ENCODE measurements at regions not wholly inside any gene's neighbourhood (a gene's known extent, or its start where the extent isn't known, plus 50 kb on each side); places are given as distances from the start of the nearest gene placed in this dataset.

- ATAC-seq (ENCODE audit: low FRiP score) = no peak
- no peak for TF ChIP-seq CTCF (IDR thresholded peaks at IDR 0.05)
- DNase-seq (ENCODE audit: low spot score) = no peak
Measured at GRCh38 chr13:63972328-63972727, 2556.7 kb upstream of the PCDH20 start.

GRCh38 chr13:63954683-63955082, 2539.0 kb upstream of the PCDH20 start:
- ATAC-seq (ENCODE audit: low FRiP score) = no peak
- no peak for TF ChIP-seq CTCF (IDR thresholded peaks at IDR 0.05)
- no peak for DNase-seq (ENCODE audit: low spot score)

GRCh38 chr13:63948045-63948444, 2532.4 kb upstream of the PCDH20 start:
- ATAC-seq (ENCODE audit: low FRiP score) (no peak), DNase-seq (ENCODE audit: low spot score) (no peak)
- TF ChIP-seq CTCF (IDR thresholded peaks at IDR 0.05) = no peak

- DNase-seq (ENCODE audit: low spot score) (no peak), ATAC-seq (ENCODE audit: low FRiP score) (no peak)
- no peak for TF ChIP-seq CTCF (IDR thresholded peaks at IDR 0.05)
Measured at GRCh38 chr13:63944911-63945310, 2529.3 kb upstream of the PCDH20 start.

- ATAC-seq (ENCODE audit: low FRiP score) (no peak), DNase-seq (ENCODE audit: low spot score) (no peak)
- no peak for TF ChIP-seq CTCF (IDR thresholded peaks at IDR 0.05)
Measured at GRCh38 chr13:63942372-63942771, 2526.7 kb upstream of the PCDH20 start.

- ATAC-seq (ENCODE audit: low FRiP score) (no peak), DNase-seq (ENCODE audit: low spot score) (no peak)
- no peak for TF ChIP-seq CTCF (IDR thresholded peaks at IDR 0.05)
Measured at GRCh38 chr13:63938851-63939250, 2523.2 kb upstream of the PCDH20 start.

- no peak for ATAC-seq (ENCODE audit: low FRiP score)
- DNase-seq (ENCODE audit: low spot score) = no peak
- TF ChIP-seq CTCF (IDR thresholded peaks at IDR 0.05) = no peak
Measured at GRCh38 chr13:63910511-63910910, 2494.9 kb upstream of the PCDH20 start.

Measured in omental fat pad (tissue), 3 donors.